GM21515 (cell line): ENCODE measurements at regions not wholly inside any gene's neighbourhood (a gene's known extent, or its start where the extent isn't known, plus 50 kb on each side); places are given as distances from the start of the nearest gene placed in this dataset.
"Not testable (repeated sequence)": the region's sequence is repeated elsewhere in the genome, so short reads cannot be mapped to it uniquely, and the experiment has no call there.

Experiments
- ATAC-seq: cut with Tn5 transposase; IDR thresholded peaks from one replicate; pipeline ENCODE4 v1.9.1; 2021; ENCODE audit not compliant: unreplicated experiment

DNA sequence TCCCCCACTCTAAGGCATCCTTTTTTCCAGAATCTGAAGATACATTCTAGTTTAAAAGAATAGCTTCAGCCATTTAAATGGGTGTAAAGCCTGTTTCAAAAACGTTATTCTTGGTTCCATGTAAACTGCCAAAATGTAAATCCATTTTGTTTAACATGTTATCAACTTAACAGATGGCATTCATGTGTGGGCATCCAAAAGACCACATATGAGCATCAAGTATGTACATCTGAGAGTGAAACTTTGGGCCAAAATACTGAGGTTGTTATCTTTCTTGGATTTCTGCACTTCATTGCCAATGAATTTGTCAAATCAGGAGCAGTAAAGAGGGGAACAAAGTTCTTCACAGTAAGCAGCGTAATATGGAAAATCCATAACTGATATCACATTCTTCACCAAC is 395.4 kb downstream of the ZNF804A start:
- ATAC-seq = no peak

DNA sequence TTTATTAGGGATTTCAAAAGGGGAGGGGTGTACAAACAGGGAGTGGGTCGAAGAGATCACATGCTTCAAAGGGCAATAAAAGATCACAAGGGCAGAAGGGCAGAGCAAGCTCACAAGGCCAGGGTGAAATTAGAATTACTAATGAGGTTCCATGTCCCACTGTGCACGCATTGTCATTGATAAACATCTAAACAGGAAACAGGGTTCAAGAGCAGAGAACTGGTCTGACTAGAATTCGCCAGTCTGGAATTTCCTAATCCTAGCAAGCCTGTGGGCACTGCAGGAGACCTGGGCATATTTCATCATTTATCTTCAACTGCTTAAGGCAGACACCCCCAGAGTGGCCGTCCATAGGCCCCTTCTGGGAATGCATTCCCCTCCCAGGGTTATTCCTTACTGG is 408.2 kb downstream of the ZNF804A start:
- ATAC-seq = no peak

DNA sequence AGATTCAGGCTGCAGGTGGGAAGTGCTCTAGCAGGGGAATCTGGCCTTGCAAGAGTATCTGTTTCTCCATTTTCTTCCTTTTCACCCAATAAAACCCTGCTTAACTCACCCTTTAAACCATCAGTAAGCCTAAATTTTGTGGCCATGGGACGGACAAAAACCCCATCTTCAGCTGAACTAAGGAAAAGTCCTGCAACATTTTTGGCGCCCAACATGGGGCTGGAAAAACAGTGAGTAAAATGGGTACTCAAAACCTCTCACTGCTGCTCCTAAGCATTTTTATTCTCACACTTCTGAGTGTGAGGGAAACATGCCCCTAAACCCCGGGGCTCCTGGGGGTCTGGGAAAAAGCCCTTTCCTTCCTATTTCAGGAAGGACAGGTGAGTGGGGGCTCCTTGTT is 414.3 kb downstream of the ZNF804A start:
- ATAC-seq = no peak

DNA sequence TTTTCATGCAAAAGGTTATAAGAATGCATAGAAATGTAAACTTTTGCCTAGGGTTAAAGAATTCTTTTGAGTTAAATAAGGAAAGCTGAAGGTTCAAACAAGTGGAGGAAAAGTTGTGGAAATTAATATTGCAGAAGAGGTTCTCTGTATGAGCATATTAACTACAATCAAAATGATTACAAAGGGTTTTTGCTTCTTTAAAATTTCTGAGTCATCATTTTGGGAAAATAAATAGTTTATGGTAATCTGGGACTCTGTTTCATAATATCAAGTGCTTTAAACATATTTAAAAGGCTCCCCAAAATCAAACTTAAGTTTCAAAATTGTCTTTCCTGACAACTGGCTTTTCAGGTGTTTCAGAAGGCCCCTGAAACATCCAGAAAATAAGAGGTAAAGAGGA is 415.7 kb downstream of the ZNF804A start:
- ATAC-seq = no peak

DNA sequence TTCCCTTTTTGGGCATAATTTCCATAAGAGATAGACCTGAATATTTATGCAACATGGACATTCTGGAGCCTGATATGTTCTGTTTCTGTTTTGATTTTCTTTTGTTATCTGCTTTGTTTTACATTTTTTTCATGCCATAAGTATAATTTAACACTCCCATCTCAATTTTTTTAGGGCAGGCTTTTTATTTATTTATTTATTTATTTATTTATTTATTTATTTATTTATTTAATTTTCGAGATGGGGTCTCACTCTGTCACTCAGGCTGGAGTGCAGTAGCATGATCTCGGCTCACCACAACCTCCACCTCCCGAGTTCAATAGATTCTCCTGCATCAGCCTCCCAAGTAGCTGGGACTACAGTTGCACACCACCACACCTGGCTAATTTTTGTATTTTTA is 427.6 kb downstream of the ZNF804A start:
- ATAC-seq = not testable (repeated sequence)

DNA sequence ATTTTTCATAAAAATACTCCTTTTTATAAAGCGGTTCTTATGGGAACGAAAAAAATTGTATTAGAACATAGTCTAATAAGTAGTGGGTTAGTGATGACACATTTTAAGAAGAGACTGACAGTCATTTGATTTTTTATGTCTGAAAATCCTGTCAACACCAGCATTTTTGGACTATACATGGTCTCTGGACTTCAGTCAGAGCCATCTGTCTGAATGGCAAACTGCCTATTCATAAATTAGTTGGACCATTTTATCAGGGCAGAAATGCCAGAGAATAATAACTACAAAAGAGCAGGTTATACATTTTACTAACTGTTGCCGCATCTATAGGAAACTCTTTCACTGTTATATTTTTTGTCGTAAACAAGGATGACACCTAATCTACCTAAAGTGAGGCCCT is 437.6 kb downstream of the ZNF804A start:
- no peak for ATAC-seq

DNA sequence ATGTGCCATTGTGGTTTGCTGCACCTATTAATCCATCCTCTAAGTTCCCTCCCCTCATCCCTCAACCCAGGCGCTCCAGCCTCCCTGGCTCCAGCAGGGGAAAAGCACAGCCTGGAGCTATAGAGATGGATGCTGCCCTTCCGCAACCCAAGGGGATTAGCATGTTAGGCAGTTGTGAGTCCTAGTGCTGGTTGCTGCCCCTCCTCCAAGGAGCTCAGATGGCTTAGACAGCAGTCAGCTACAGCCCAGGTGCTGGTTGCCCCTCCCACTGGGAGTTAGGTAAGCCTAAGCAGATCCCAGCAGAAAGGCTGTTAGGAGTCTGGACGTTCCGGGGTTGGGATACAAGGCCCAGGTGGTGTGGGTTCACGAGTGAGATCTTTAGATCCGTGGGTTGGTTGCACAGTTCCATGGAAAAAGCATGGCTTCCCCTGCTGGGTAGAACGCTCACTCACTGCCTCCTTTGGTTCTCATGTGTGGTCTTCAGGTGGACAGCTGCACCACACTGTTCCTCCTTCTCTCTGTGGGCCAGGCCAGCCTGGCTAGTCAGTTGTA is 446.1 kb downstream of the ZNF804A start:
- no peak for ATAC-seq

DNA sequence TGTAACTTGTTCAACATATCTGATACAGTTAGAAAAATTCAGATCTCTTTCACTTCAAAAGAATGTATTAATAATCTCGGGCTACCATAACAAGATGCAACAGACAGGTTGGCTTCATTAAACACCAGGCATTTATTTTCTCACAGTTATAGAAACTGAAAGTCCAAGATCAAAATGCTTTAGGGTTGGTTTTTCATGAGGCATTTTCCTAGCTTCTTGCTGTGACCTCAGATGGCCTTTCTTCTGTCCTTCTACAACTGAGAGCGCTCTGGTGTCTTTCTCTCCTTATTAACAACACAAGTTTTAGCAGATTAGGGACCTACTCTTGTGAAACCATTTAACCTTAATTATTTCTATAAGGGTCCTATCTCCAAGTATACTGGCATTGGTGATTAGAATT is 452.5 kb downstream of the ZNF804A start:
- ATAC-seq = no peak

DNA sequence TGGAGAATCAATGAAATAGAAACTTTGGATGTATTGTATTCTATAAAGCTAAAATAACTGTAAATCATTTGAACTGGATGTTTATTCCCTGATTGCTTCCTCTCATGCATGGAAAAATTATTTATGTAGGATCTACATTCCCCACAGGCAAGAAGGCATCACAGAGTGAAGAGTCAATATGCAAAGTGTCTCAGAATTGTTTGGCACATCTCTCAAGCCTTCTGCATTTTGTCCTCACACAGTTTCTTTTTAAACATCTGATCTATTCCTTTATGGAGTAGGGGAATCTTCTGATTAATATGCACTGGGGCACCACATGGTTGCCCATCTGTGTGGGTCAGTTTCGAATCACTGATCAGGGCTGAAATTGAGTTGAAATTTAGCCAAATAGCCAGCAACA is 465.4 kb downstream of the ZNF804A start:
- no peak for ATAC-seq

DNA sequence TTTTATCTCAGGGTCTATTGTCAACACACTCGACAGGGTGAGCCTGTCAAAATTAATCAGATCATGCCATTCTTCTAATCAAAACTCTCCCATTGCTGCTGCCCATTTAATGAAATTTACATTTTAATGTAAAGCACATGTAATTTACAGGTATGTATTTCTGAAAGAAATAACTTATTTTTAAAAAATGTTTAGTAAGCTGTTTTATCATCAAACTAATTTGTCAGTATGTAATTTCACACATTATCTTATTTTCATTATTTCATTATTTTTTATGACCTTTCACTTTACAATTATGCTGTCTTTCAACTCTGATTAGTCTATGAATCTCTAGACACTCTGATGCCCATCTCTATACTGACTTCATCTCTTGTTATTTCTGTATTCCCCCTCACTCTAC is 467.8 kb downstream of the ZNF804A start:
- ATAC-seq = no peak

DNA sequence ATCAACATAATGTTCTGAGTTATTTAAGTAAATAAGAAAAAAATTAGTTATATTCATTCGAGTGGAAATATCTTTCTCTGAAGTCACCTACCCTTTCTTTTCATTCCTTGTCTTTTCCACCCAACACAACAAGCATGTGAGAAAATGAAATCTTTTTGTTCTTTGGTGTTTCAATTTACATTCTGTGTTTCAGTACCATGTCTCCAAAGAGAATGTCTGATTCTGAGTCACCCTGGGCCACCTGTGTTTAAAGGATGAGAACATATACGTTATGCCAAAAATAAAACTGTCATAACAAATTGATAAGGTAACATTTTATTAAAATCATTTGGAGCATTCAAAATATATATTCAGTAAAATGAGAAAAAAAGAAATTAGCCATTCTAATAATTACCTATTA is 470.8 kb downstream of the ZNF804A start:
- no peak for ATAC-seq

DNA sequence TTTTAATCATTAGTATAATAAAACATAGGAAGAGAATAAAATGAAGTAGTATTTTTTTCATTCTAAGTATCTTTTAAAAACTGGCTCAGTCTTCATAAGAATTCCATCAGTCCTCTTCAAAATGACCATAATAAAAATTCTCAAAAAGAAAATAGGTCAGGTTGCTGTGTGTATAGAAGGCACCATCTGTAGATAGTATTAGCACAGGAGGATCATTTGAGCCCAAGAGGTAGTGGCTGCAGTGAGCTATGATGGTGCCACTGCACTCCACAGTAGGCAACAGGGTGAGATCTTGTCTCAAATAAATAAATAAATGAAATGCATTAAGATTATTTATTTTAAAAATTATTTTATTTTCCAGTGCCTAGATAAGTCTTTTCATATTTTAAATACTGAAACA is 475.8 kb downstream of the ZNF804A start:
- ATAC-seq = no peak

DNA sequence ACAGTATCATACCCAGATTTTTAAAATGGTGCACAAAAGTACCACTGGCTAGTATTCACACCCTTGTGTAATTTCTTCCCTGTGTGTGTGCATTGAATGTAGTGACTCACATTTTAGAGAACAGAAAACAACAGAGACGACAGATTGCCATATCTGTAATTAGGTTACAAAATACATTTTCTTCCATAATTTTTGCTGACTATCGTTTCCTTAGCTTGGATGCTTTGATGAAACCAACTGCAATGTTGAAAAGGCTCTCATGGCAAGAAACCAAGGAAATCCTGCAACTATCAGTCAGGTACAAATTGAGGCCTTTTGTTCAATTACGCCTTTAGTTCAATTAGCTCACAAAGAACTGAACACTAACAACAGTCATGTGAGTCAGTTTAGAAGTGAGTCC is 484.4 kb downstream of the ZNF804A start:
- no peak for ATAC-seq

DNA sequence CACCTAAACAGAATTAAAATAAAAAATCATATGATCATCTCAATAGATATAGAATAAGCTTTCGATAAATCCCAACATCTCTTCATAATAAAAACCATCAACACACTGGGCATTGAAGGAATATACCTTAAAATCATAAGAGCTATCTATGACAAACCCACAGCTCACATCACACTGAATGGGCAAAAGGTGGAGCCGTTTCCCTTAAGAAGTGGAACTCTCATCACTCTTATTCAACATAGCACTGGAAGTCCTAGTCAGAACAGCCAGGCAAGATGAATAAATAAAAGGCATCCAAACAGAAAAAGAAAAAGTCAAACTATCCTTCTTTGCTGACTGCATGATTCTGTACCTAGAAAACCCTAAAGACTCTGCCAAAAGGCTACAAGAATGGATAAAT is 510.3 kb downstream of the ZNF804A start:
- no peak for ATAC-seq

DNA sequence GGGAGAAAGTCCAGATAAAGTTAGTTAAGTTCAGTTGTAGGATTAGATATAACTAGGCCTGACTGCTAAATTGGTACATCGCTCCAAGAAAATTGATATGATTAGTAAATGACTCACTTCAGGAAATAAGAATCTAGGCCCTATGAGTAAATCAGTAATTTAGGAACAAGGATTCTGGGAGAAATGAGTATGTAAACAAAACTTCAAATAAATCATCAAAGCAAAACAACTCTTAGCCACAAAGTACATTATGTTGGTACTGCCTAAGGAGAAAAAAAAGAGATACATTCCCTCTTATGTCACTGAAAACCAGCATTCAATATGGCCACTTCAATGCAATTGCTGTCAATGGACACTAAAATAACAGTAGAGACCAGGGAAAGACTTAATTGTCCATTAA is 529.1 kb downstream of the ZNF804A start:
- no peak for ATAC-seq

DNA sequence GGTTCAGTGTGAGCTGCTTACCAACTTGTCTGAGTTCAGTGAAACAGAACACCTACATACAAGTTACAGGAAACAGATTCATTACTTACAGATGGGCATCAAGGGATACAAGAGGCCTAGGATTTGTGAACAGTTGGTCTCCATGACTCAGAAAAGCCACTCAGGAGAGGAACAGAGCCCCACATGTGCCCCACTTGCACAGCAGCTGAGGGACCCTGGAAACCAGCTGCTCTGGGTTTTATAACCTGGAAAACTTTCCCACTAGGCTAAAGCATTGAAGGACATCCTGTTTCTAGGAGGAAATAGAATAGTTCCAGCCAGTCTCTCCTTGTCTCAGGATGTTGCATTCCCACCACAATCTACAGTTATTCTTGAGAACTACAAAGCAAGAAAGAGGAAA is 530.0 kb downstream of the ZNF804A start:
- ATAC-seq = no peak

DNA sequence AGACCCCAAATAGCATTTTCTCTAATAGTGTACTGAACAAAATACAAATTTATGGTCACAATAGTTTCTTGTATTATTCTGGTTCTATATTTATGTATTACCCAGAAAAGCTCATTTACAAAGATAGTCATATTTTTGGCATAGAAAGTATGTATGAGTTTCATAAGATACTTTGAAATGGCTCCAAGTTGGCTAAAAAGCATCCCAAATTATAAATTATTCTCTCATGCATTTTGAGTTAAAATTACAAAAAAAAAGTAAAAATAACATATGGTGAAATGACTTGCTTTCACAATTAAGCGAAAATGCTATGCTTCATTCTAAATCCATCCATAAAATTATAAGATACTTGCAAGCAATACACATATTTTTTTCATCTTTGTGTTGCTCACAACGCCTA is 530.7 kb downstream of the ZNF804A start:
- no peak for ATAC-seq

DNA sequence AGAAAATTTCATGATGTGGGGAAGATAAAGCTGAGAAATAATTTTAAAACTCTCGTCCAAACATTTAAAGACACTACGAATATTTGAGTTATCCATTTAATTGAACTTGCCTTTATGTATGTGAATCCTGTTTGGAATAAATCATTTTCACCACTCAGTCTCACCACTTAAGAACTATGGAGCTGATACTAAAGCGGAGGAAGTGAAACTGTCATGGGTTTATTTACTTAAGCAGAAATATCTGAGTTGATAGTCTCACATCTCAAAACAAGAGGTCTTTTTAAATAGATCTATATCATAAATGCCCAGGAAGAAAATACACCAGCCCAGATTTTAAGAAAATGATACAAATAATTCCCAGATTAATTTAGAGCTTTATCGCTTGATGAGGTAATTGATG is 532.4 kb downstream of the ZNF804A start:
- ATAC-seq = no peak

DNA sequence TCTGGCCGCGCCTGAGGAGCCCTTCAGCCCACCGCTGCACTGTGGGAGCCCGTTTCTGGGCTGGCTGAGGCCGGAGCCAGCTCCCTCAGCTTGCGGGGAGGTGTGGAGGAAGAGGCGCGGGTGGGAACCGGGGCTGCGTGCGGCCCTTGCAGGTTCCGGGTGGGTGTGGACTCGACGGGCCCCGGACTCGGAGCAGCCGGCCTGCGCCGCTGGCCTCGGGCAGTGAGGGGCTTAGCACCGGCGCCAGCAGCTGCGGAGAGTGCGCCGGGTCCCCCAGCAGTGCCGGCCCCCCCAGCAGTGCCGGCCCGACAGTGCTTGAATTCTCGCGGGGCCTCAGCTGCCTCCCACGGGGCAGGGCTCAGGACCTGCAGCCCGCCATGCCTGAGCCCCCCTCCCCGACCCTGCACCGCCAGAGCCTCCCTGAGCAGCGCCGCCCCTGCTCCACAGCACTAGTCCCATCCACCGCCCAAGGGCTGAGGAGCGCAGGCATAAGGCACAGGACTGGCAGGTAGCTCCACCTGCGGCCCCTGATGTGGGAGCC is 534.2 kb downstream of the ZNF804A start:
- ATAC-seq = no peak

DNA sequence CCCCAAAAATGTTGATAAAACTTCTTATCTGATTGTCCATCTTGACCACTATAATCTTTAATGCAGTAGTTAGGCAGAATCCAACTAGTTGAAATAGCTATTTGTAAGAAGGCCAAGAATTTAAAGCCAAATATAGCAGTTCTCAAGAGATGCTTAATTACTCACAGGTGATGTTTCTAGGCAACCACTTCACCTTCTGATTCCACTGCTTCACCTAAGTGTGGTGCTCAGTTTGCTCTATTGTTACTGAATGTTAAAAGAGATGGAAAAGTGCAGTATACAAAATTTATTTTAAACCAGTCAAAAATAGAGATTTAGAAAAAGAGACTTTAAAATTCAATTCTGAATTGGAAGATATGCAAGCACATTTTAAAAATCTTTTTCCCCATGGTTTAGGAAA is 539.4 kb downstream of the ZNF804A start:
- no peak for ATAC-seq

DNA sequence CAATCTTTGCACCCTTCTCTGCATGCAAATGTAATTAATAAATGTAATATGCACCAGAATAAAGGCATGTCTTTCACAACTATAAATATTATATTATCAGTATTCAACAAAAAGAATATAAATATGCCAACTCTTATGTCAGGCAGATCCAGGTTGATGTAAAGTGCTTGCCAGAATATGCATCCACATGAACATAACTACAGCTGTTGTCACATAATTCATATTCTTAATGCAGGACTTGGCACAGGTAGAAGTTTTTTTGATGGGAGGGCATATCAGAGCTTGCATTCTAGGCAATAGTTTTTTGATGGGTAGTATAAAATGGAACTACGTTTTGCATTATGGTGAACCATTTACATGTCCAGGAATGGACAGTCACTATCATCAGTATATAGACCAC is 544.3 kb downstream of the ZNF804A start:
- ATAC-seq = no peak

DNA sequence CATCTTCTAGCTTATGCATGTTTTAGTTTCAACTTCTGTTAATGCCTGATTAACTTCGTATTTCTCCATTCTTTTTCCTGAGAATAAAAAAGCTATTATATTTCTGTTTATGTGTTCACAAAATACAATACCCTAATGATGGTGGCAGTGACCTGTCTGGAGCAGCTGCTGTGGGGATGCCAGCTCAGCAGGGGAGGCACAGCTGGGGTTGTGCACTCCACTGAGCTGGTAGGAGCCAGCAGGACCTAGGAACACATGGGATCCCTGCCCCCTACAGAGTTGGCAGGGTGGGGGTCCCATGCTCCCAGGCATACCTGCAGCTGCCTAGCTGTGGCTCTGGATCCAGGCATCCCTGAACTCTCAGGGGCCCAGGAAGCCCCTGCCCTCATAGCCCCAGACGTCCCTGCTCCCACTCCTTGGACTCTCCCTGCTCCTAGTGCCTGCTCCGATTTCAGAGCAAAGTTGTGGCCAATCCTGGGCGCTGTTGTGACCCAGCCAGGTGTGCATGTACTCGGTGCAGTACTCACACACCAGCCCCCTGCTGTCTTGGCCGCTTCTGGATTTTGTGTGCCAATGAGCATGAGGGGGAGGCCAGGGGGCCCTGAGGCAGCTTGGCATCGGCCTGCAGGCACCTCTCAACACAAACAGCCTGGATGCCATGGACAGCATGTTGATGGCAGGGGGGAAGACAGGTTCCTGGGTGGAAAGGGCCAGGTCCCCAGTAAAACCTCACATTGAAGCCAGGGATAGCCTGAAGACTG is 546.0 kb downstream of the ZNF804A start:
- no peak for ATAC-seq
